Colonic mucosa (tissue), 4 donors: ENCODE measurements at regions not wholly inside any gene's neighbourhood (a gene's known extent, or its start where the extent isn't known, plus 50 kb on each side); places are given as distances from the start of the nearest gene placed in this dataset.
"Not testable (repeated sequence)": the region's sequence is repeated elsewhere in the genome, so short reads cannot be mapped to it uniquely, and the experiment has no call there.

Experiments used
- DNase-seq: peaks from one replicate; pipeline ENCODE4 v3.0.0-alpha.2; 2020
- H3K27ac ChIP-seq: fragments of 200-600 bp; one replicate; pipeline ENCODE4 v1.8.0; 2021
- H3K27me3 ChIP-seq: fragments of 200-600 bp; one replicate; pipeline ENCODE4 v1.8.0; 2021
- H3K36me3 ChIP-seq: fragments of 200-600 bp; one replicate; pipeline ENCODE4 v1.8.0; 2021
- H3K4me1 ChIP-seq: fragments of 200-600 bp; one replicate; pipeline ENCODE4 v1.8.0; 2021; ENCODE audit warnings: mild to moderate bottlenecking
- H3K4me3 ChIP-seq: fragments of 200-600 bp; one replicate; pipeline ENCODE4 v1.8.0; 2021
- H3K9ac ChIP-seq, 2 donors: one replicate each; pipeline ENCODE4 v1.7.0; 2013; ENCODE audit warnings: control low read depth in 2 of 2, low read depth in 2 of 2, low read length in 2 of 2
- H3K9me3 ChIP-seq: fragments of 200-600 bp; one replicate; pipeline ENCODE4 v1.8.0; 2021
- CTCF ChIP-seq: fragments of 200-600 bp; IDR thresholded peaks from one replicate; pipeline ENCODE4 v1.8.0; 2022; ENCODE audit warnings: antibody characterized with exemption, mild to moderate bottlenecking
- intact Hi-C: fragments of 100-400 bp; cut with DNase I; formaldehyde crosslinking; loops from one replicate; pipeline ENCODE4 v1.14.1; 2022
- donor health status: healthy.
- donor health status: DM: no; HTN: no; CAD: no.
- donor health status: DM: no; HTN: no; CAD: no.

- no peak for TF ChIP-seq CTCF
Measured at GRCh38 chr10:2882628-2883027, 184.7 kb upstream of the PFKP start.

GRCh38 chr10:2881720-2882620 is 185.4 kb upstream of the PFKP start:
- Histone ChIP-seq H3K4me3 (no peak overlapping the region), H3K9me3 (no peaks in the 10 kb centered on the region), H3K36me3 (no peaks in the 10 kb centered on the region), H3K27me3 (no peaks in the 10 kb centered on the region), H3K9ac (no peak overlapping the region), H3K27ac (no peak overlapping the region), H3K4me1 (no peaks in the 10 kb centered on the region)
- intact Hi-C loops, result no loop called here
- TF ChIP-seq CTCF, result no peak
- no peak for DNase-seq

More at GRCh38 chr10:2882628-2883027, 184.7 kb upstream of the PFKP start:
- H3K36me3 ChIP-seq, result no peaks in the 10 kb centered on the region
- H3K27ac ChIP-seq, result no peak overlapping the region
- DNase-seq, result no peak
- no peaks in the 10 kb centered on the region for H3K9me3 ChIP-seq
- H3K4me3 ChIP-seq, result no peak overlapping the region
- intact Hi-C loops, result no loop called here
- no peak overlapping the region for H3K9ac ChIP-seq
- H3K27me3 ChIP-seq, result no peaks in the 10 kb centered on the region
- no peaks in the 10 kb centered on the region for H3K4me1 ChIP-seq

GRCh38 chr10:2880050-2880449 is 187.3 kb upstream of the PFKP start:
- intact Hi-C loops, DNase-seq, H3K9me3 ChIP-seq, H3K27ac ChIP-seq, H3K4me3 ChIP-seq, H3K4me1 ChIP-seq, H3K9ac ChIP-seq, H3K36me3 ChIP-seq, H3K27me3 ChIP-seq: not testable (repeated sequence)

- no peak for DNase-seq
- Histone ChIP-seq H3K27ac (no peak overlapping the region), H3K9me3 (no peaks in the 10 kb centered on the region), H3K27me3 (no peaks in the 10 kb centered on the region), H3K36me3 (no peaks in the 10 kb centered on the region), H3K9ac (no peak overlapping the region), H3K4me3 (no peak overlapping the region), H3K4me1 (no peaks in the 10 kb centered on the region)
- intact Hi-C loops, result no loop called here
- TF ChIP-seq CTCF, result no peak
Measured at GRCh38 chr10:2878818-2879217, 188.5 kb upstream of the PFKP start.

GRCh38 chr10:2876032-2876431 is 191.3 kb upstream of the PFKP start:
- H3K27me3 ChIP-seq, result no peaks in the 10 kb centered on the region
- no peak overlapping the region for H3K9ac ChIP-seq
- intact Hi-C loops, result no loop called here
- no peaks in the 10 kb centered on the region for H3K36me3 ChIP-seq
- no peaks in the 10 kb centered on the region for H3K4me1 ChIP-seq
- TF ChIP-seq CTCF, result no peak
- no peak overlapping the region for H3K4me3 ChIP-seq
- no peak overlapping the region for H3K27ac ChIP-seq
- no peaks in the 10 kb centered on the region for H3K9me3 ChIP-seq
- no peak for DNase-seq

GRCh38 chr10:2874963-2875362 is 192.4 kb upstream of the PFKP start:
- no peak overlapping the region for H3K4me3 ChIP-seq
- intact Hi-C loops, result no loop called here

More at GRCh38 chr10:2874963-2875362, 192.4 kb upstream of the PFKP start:
- Histone ChIP-seq H3K27ac (no peak overlapping the region), H3K9ac (no peak overlapping the region), H3K9me3 (no peaks in the 10 kb centered on the region), H3K36me3 (no peaks in the 10 kb centered on the region), H3K27me3 (no peaks in the 10 kb centered on the region), H3K4me1 (no peaks in the 10 kb centered on the region)
- no peak for DNase-seq
- TF ChIP-seq CTCF, result no peak
